NT2/D1 (cell line): ENCODE measurements at regions not wholly inside any gene's neighbourhood (a gene's known extent, or its start where the extent isn't known, plus 50 kb on each side); places are given as distances from the start of the nearest gene placed in this dataset.

Experiments
- SUZ12 ChIP-seq: IDR thresholded peaks from 2 replicates; pipeline ENCODE4 v1.6.1; 2011; ENCODE audit not compliant: insufficient read length, insufficient read depth; ENCODE audit errors: extremely low read depth
- YY1 ChIP-seq: IDR thresholded peaks from 2 replicates; pipeline ENCODE4 v1.6.1; 2011; ENCODE audit not compliant: insufficient read length, insufficient read depth
- ZNF274 ChIP-seq: IDR thresholded peaks from 2 replicates; pipeline ENCODE4 v1.6.1; 2011; ENCODE audit warnings: mild to moderate bottlenecking, low read depth, low read length

- TF ChIP-seq ZNF274 (no peak), YY1 (no peak), SUZ12 (no peak)
Measured at GRCh38 chr3:46135475-46135874, 72.6 kb downstream of the CCR1 start.
